Suppressor macrophage treated with lipopolysaccharide for 4 hours (primary cell): ENCODE measurements at regions not wholly inside any gene's neighbourhood (a gene's known extent, or its start where the extent isn't known, plus 50 kb on each side); places are given as distances from the start of the nearest gene placed in this dataset.
"Not testable (repeated sequence)": the region's sequence is repeated elsewhere in the genome, so short reads cannot be mapped to it uniquely, and the experiment has no call there.

Experiments used
- DNase-seq: peaks from one replicate; pipeline ENCODE4 v3.0.0-alpha.2; 2020

GRCh38 chr16:88309174-88309907 is 73.4 kb upstream of the ZNF469 start:
- no peak for DNase-seq

GRCh38 chr16:88309908-88310265 is 72.9 kb upstream of the ZNF469 start:
- DNase-seq, result peak; percentile 6

- DNase-seq, result no peak
Measured at GRCh38 chr16:88310796-88311605, 71.8 kb upstream of the ZNF469 start.

- not testable (repeated sequence) for DNase-seq
Measured at GRCh38 chr16:88311860-88312259, 70.9 kb upstream of the ZNF469 start.

DNA sequence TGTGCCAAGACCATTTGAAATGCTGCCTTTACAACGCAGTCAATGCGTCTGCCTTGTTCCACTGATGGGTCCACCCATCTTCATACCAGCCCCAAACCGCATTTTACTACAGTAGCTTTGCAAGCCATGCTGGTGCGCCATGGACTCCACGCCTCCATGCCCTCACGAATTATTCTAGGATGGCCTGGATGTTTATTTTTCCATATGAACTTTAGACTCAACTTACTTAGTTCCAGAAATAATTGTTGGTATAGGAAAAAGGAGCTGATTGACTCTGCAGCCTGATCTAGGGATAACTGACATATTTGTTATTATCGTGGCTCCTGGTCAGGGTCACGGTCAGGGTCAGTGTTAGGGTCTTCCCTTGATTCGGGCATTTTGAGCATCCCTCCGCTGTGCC is 70.0 kb upstream of the ZNF469 start:
- no peak for DNase-seq

DNA sequence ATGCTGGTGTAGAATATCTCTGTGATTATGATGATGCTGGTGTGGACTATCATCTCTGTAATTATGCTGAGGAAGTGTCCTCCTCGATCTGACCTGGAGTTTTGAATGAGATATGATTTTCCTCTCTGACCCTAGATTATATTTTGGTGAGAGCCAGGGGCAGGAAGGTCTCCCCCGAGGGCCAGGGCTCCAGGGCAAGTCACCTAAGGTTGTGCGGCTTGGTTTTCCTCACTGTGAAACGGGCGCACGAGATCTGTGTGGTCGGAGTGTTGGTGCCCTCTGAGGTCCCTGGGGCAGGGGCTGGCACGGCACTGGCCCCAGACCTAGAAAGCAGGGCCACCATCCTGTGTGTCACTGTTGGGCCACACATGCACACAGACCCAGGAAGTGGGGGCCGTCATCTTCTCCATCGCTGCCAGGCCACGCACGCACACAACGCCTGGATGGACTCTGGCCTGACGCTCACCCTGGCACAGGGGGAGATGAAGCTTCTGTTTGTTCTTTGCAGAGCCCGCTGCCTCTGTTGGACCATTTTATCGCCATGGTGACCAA is 67.7 kb upstream of the ZNF469 start:
- no peak for DNase-seq

DNA sequence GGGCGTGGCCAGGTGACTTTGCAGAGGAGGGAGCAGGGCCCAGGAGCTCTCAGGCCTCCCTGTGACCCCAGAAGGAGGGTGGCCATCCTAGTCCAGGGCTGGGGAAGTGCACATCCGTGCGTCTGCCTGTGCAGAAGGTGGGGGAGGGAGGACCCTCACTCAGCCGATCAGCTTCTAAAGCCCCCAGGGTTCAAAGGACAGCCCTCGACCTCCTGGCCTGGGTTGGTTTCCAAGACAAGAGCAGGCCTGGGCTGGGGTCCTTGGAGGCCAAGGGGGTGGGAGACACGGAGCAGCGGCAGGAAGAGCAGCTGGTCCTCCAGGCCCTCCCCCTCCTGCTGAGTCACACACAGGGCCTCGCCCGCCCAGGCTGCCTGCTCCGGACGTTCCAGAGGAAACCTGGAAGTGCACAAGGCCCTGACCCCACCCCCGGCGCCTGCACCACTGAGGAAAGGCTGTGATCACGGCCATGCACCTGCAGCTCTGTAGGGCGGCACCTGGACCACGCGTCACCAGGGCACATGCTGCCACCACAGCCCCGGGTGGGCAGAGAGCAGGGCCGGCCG is 67.1 kb upstream of the ZNF469 start:
- peak; percentile 6 for DNase-seq

DNA sequence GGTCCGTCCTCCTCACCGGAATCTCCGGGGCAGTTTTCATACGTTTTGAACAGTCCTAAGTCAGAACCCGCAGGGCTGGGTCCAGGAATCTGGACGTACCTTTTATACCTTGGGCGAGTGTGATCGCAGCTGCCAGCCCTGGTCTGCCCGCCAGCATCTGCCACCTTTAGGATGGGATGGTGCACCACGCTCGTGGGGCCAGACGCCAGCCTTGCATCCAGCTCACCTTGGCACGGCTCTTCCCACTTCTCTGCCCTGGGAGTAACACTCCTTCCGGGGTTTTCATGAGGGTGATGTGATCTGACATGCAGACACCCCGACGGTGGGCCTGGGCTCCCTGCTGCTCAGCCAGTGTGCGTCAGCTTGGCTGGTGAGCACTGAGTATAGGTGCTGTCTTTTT is 66.6 kb upstream of the ZNF469 start:
- no peak for DNase-seq

DNA sequence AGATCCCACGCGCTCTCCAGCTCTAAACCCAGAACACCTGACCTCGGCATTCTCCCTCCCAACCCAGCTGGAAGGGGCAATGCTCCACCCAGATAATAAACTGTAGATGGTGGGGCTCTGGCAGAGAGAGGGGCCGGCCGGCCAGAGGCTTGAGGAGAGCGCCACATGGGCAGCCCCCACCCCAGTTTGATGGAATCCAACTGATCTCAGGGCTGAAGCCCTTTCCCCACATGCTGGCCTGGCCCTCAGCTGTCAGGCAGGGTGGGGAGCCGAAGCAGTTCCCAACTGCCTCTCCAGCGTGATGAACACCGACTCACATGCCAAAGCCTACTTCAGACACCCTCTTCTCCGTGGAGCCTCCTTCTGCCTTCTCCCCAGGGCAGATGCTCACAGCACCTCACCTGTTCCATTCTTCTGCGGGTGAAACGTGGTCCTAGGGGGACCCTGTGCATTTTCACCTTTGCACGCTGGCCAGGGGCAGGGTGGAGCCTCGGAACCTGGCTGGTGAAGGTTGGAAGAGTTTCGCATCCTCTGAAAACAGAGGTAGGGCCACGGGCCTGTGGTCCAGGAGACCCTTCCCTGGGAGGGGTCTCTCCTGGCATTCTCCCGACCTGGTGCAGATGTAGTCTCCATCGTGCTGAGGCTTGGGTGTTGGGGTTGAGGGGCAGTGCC is 65.7 kb upstream of the ZNF469 start:
- no peak for DNase-seq

DNA sequence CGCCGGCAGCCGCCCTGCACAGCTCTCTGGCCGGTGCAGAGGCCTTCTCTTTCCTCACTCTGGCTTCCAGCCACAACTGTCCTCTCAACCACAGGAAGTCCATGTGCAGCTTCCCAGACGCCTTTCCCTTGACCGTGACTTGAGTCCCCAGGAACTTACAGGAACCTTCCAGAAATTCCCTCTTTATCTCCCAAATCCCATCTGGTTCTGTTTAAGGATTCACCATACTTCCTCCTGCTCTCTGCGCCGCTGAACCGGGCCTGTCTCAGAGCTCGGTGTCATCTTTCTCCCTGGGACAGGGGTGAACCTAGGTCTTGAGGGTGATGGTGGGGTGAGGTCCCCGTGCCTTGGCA is 65.2 kb upstream of the ZNF469 start:
- DNase-seq, result no peak

- no peak for DNase-seq
Measured at GRCh38 chr16:88318051-88318450, 64.7 kb upstream of the ZNF469 start.

DNA sequence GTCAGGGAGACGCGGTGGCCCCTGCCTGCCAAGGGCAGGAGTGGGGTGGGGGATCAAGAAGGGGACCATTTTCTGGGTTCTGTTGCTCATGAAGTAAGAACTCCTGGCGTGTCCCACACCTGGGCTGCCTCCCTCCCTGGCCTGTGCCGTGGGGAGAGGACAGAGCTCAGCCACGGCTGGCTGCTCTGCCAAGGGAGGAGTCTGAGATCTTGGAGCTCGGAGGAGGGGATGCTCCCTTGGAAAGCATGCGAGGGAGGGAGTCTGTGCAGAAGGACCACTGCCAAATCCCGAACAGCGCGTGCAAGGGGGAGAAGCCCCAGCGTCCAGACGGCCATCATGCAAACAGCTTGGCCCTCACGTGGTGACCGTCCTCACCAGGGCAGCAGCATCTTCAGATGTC is 64.2 kb upstream of the ZNF469 start:
- no peak for DNase-seq

- DNase-seq, result no peak
Measured at GRCh38 chr16:88319116-88319965, 63.4 kb upstream of the ZNF469 start.

DNA sequence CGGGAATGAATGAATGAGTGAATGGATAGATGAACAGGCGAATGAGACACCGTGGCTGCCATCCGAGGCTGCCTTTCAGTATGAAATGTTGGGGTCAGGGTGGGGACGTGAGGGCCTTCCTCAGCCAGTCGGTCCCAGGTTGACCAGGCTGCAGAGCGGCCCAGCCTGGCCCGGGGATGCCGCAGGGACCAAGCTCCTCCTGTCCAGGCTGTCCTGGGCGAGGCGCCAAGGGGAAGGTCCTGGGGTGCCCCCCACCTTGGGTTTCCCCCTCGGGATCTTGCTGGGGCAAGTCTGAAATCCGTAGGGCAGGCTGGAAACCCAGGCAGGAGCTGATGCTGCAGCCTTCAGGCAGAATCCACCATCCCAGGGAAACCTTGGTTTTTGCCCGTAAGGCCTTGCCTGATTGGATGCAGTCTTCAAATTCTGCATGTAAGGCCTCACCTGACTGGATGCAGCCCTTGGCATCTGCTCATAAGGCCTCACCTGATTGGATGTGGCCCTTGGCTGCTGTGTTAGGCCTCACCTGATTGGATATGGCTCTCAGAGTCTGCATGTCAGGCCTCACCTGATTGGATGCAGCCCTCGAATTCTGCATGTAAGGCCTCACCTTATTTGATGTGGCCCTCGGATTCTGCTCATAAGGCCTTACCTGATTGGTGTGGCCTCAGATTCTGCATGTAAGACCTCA is 61.7 kb upstream of the ZNF469 start:
- DNase-seq, result no peak

DNA sequence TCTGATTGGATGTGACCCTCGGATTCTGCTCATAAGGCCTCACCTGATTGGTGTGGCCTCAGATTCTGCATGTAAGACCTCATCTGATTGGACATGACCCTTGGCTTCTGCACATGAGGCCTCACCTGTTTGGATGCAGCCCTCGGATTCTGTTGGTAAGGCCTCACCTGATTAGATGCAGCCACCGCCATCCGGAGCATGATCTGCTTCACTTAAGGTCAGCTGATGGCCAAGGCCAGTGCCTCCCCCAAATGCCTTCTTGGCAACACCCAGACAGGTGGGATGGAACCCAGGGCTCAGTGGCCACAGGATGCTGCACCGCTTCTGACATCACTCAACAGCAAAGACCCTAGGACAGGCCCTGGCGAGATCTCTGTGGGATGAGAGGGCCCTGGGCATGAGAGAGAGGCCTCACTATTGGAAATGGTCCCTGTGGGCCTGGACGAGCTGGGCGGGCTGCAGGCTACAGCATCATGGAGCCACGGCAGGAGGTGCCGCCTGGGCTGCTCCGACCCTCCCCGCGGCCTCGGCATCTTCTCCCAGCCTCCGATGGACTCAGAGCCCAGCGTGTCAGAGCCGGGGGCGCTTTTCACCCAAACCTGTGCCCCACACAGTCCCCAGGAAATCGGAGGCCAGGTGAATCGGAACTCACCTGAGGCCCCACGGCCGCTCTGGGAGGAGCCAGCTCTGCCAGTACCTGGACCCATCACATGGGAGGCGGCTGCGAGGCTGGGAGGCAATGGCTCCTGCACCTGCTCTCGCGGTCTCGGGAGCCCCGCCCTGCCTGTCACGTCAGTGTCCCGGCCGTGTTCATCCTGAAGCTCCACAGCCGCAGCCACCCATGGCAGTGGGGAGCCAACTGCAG is 60.9 kb upstream of the ZNF469 start:
- DNase-seq, result no peak

DNA sequence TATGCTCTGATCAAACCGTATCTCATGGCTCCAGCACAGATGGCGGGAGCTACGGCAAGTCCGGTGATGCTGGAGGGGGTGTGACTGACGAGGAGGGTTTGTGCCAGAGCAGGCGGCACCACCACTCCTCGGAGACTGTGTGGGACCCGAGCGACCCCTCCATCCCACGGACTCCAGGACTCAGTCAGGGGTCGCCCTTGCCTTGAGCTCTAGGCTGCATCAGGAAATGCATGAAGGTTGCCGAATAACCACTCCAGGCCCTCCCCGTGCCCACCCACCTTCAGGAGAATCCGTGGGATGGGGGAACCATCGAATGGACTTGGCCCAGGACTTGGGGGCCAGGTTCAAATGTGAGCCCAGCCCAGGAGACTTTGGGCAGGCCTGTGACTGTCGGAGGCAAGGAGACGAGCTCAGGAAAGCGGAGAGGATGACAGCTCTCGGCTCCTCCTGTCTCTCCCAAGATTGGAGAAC is 60.2 kb upstream of the ZNF469 start:
- no peak for DNase-seq

DNA sequence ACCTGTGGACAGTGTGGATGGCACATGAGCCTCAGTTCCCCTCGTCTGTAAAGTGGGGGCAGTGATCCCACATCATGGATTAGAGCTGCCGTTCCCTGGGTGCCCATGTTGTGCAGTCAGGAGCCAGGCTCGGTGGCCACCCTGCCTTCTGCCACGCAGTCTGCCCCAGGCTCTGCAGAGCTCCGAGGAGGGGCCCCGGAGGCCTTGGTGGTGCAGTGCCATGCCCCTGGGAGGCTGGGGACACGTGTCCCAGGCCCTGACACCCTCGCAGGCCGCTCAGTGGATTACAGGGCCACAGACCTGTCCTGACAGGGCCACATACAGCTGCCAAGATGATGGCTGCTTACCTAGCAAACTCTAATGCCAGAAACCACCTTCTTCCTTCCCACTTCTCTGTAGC is 59.7 kb upstream of the ZNF469 start:
- DNase-seq, result no peak

GRCh38 chr16:88323546-88324330 is 59.0 kb upstream of the ZNF469 start:
- no peak for DNase-seq

DNA sequence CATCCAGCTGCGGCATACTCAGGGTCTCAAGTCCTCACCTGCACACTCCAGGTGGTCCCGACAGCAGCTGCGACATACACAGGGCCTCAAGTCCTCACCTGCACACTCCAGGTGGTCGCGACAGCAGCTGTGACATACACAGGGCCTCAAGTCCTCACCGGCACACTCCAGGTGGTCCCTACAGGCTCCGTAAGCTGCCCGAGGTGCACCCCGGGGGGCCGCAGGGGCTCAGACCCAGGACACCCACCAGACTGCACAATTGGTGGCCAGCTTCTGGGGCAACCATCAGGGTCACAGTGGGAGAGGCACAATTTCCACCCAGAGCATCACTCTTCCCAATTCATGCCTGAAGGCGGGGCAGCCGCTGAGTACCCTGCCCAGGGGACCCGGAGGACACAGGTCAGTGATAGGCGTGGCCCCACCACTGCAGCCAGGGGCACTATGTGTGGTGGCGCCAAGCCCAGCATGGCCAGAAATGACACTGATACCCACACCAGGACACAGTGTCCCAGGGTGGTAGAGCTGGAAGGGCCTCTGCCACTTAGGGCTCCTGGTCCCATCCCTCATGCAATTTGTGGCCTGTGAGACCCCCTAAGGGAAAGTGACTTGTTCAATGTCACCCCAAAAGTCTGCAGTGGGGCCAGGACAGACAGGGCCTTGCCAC is 57.5 kb upstream of the ZNF469 start:
- no peak for DNase-seq
